Tibial nerve (tissue), 4 donors: ENCODE measurements at regions not wholly inside any gene's neighbourhood (a gene's known extent, or its start where the extent isn't known, plus 50 kb on each side); places are given as distances from the start of the nearest gene placed in this dataset.

ENCODE experiments used
- EP300 ChIP-seq, 2 donors: sonication (generic); formaldehyde crosslinking; IDR thresholded peaks; one replicate each; pipeline ENCODE4 v1.6.1; 2017; ENCODE audit warnings: antibody characterized with exemption in 2 of 2, mild to moderate bottlenecking in 1 of 2
- POLR2A ChIP-seq, 2 donors: fragments of 450-650 bp; IDR thresholded peaks; one replicate each; pipeline ENCODE4 v1.6.1; 2017; ENCODE audit warnings: antibody characterized with exemption in 2 of 2, mild to moderate bottlenecking in 2 of 2, moderate library complexity in 2 of 2
- TF ChIP-seq, protein P1 (sequence below), 5 experiments: fragments of 200-600 bp in 3 of 5; fragments of 450-650 bp in 2 of 5; sonication (generic) in 3 of 5; IDR thresholded peaks; one replicate each; pipeline ENCODE4 v1.5.1; 2016 to 2019; ENCODE audit warnings: antibody characterized with exemption in 5 of 5, mild to moderate bottlenecking in 3 of 5, moderate library complexity in 2 of 5

DNA sequence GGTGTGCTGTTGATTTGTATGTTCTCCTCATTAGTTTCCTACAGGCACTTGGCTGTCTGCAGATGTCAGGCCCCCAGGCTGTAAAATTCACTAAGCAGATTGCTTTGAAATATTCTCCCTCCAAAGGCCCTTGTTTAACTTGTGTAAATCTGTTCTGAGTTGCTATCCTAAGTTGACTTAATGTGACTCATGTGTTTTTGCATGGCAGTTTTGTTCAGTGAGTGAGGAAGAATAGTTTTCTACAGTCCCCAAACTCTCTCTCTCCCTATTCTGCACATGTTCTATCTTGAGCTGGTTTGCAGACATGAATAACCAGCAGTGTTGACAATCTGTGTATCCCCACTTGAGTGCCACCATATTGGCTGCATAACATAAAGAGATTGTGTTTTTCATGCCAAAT lies 1005.4 kb upstream of the DDX18 start:
- TF ChIP-seq POLR2A (IDR thresholded peaks at IDR 0.05) (no peak), EP300 (IDR thresholded peaks at IDR 0.05) (no peak)
- TF ChIP-seq, protein P1, sequence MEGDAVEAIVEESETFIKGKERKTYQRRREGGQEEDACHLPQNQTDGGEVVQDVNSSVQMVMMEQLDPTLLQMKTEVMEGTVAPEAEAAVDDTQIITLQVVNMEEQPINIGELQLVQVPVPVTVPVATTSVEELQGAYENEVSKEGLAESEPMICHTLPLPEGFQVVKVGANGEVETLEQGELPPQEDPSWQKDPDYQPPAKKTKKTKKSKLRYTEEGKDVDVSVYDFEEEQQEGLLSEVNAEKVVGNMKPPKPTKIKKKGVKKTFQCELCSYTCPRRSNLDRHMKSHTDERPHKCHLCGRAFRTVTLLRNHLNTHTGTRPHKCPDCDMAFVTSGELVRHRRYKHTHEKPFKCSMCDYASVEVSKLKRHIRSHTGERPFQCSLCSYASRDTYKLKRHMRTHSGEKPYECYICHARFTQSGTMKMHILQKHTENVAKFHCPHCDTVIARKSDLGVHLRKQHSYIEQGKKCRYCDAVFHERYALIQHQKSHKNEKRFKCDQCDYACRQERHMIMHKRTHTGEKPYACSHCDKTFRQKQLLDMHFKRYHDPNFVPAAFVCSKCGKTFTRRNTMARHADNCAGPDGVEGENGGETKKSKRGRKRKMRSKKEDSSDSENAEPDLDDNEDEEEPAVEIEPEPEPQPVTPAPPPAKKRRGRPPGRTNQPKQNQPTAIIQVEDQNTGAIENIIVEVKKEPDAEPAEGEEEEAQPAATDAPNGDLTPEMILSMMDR (IDR thresholded peaks at IDR 0.05), result no peak
